Left ventricle myocardium inferior (tissue), 1 donor: ENCODE measurements at regions not wholly inside any gene's neighbourhood (a gene's known extent, or its start where the extent isn't known, plus 50 kb on each side); places are given as distances from the start of the nearest gene placed in this dataset.
"Not testable (repeated sequence)": the region's sequence is repeated elsewhere in the genome, so short reads cannot be mapped to it uniquely, and the experiment has no call there.

ENCODE experiments used
- DNase-seq: peaks from one replicate; pipeline ENCODE4 v3.0.0-alpha.2; 2020
- H3K27ac ChIP-seq: fragments of 200-600 bp; replicated peaks from 2 replicates; pipeline ENCODE4 v1.8.0; 2021
- H3K27me3 ChIP-seq: fragments of 200-600 bp; 2 replicates; pipeline ENCODE4 v1.8.0; 2021; ENCODE audit warnings: low read depth
- H3K36me3 ChIP-seq: fragments of 200-600 bp; 2 replicates; pipeline ENCODE4 v1.8.0; 2021
- H3K4me1 ChIP-seq: fragments of 200-600 bp; 2 replicates; pipeline ENCODE4 v1.8.0; 2021
- H3K4me3 ChIP-seq: fragments of 200-600 bp; 2 replicates; pipeline ENCODE4 v1.8.0; 2021; ENCODE audit warnings: mild to moderate bottlenecking, moderate library complexity
- H3K9me3 ChIP-seq: fragments of 200-600 bp; replicated peaks from 2 replicates; pipeline ENCODE4 v1.8.0; 2021
- CTCF ChIP-seq: fragments of 200-600 bp; IDR thresholded peaks from 2 replicates; pipeline ENCODE4 v1.8.0; 2021; ENCODE audit warnings: antibody characterized with exemption, mild to moderate bottlenecking, borderline replicate concordance
- intact Hi-C: fragments of 100-400 bp; cut with micrococcal nuclease; formaldehyde crosslinking; loops from one replicate; pipeline ENCODE4 v1.11.0; 2022
- donor health status: DM: no; HTN: yes; CAD: no; lungs with severe emphysema.

GRCh38 chr7:156504006-156504405 lies 136.6 kb upstream of the RNF32 start:
- H3K27ac ChIP-seq: no peak overlapping the region
- intact Hi-C loops: no loop called here
- no peaks in the 10 kb centered on the region for H3K4me1 ChIP-seq
- DNase-seq: no peak
- peaks cover 12% of the 10 kb centered on the region for H3K27me3 ChIP-seq
- TF ChIP-seq CTCF: no peak
- no peak overlapping the region for H3K4me3 ChIP-seq
- H3K9me3 ChIP-seq: peaks cover 29% of the 10 kb centered on the region
- no peaks in the 10 kb centered on the region for H3K36me3 ChIP-seq

GRCh38 chr7:156503196-156503595 lies 137.4 kb upstream of the RNF32 start:
- Histone ChIP-seq H3K4me1 (no peaks in the 10 kb centered on the region), H3K27ac (no peak overlapping the region), H3K36me3 (no peaks in the 10 kb centered on the region), H3K4me3 (no peak overlapping the region), H3K27me3 (peaks cover 12% of the 10 kb centered on the region), H3K9me3 (peaks cover 24% of the 10 kb centered on the region)
- intact Hi-C loops: no loop called here
- TF ChIP-seq CTCF: no peak
- DNase-seq: no peak

GRCh38 chr7:156501815-156502214 lies 138.8 kb upstream of the RNF32 start:
- H3K9me3 ChIP-seq: peaks cover 22% of the 10 kb centered on the region
- H3K27me3 ChIP-seq, H3K4me1 ChIP-seq, H3K4me3 ChIP-seq, DNase-seq, H3K36me3 ChIP-seq, intact Hi-C loops, H3K27ac ChIP-seq: not testable (repeated sequence)

- no peak for DNase-seq
- H3K27ac ChIP-seq: no peak overlapping the region
- H3K4me3 ChIP-seq: no peak overlapping the region
- intact Hi-C loops: no loop called here
- H3K27me3 ChIP-seq: peaks cover 27% of the 10 kb centered on the region
- TF ChIP-seq CTCF: no peak
- H3K4me1 ChIP-seq: no peaks in the 10 kb centered on the region
- peaks cover 22% of the 10 kb centered on the region for H3K9me3 ChIP-seq
- H3K36me3 ChIP-seq: no peaks in the 10 kb centered on the region
Observed at GRCh38 chr7:156499247-156499881, 141.2 kb upstream of the RNF32 start.

GRCh38 chr7:156497776-156498509 lies 142.6 kb upstream of the RNF32 start:
- TF ChIP-seq CTCF: no peak
- peaks cover 22% of the 10 kb centered on the region for H3K9me3 ChIP-seq
- H3K36me3 ChIP-seq: no peaks in the 10 kb centered on the region
- H3K4me1 ChIP-seq: no peaks in the 10 kb centered on the region
- DNase-seq: no peak
- intact Hi-C loops: no loop called here
- no peak overlapping the region for H3K27ac ChIP-seq
- H3K27me3 ChIP-seq: peaks cover 36% of the 10 kb centered on the region
- no peak overlapping the region for H3K4me3 ChIP-seq

- intact Hi-C loops: no loop called here
- TF ChIP-seq CTCF: no peak
- DNase-seq: no peak
- Histone ChIP-seq H3K4me3 (no peak overlapping the region), H3K36me3 (no peaks in the 10 kb centered on the region), H3K27me3 (peaks cover 46% of the 10 kb centered on the region), H3K9me3 (peaks cover 19% of the 10 kb centered on the region), H3K27ac (no peak overlapping the region), H3K4me1 (no peaks in the 10 kb centered on the region)
Observed at GRCh38 chr7:156496865-156497264, 143.7 kb upstream of the RNF32 start.
